Endodermal cell (in vitro differentiated cells): ENCODE measurements at regions not wholly inside any gene's neighbourhood (a gene's known extent, or its start where the extent isn't known, plus 50 kb on each side); places are given as distances from the start of the nearest gene placed in this dataset.

Experiments
- DNase-seq: peaks from one replicate; pipeline ENCODE4 v3.0.0-alpha.2; 2017
- H3K27ac ChIP-seq: 2 replicates; pipeline ENCODE4 v1.5.1; 2013; ENCODE audit warnings: mild to moderate bottlenecking, low read depth, low read length, moderate library complexity
- H3K27me3 ChIP-seq: 2 replicates; pipeline ENCODE4 v1.6.1; 2013; ENCODE audit warnings: mild to moderate bottlenecking, low read length, moderate library complexity; ENCODE audit not compliant: insufficient read depth, control insufficient read depth, poor library complexity, severe bottlenecking
- H3K36me3 ChIP-seq: 2 replicates; pipeline ENCODE4 v1.7.0; 2013; ENCODE audit warnings: mild to moderate bottlenecking, low read length, moderate library complexity; ENCODE audit not compliant: control insufficient read depth, insufficient read depth
- H3K4me1 ChIP-seq: one replicate; pipeline ENCODE4 v1.7.0; 2013; ENCODE audit warnings: low read length; ENCODE audit not compliant: control insufficient read depth, insufficient read depth
- H3K4me3 ChIP-seq: 2 replicates; pipeline ENCODE4 v1.5.1; 2013; ENCODE audit warnings: mild to moderate bottlenecking, low read length, moderate library complexity
- H3K9ac ChIP-seq: 2 replicates; pipeline ENCODE4 v1.6.1; 2013; ENCODE audit warnings: mild to moderate bottlenecking, low read length, moderate library complexity; ENCODE audit not compliant: poor library complexity, severe bottlenecking; ENCODE audit errors: extremely low read depth
- H3K9me3 ChIP-seq: 2 replicates; pipeline ENCODE4 v1.6.1; 2013; ENCODE audit warnings: mild to moderate bottlenecking, low read length, moderate library complexity; ENCODE audit not compliant: control insufficient read depth
- H3K27ac Mint-ChIP-seq: 2 replicates; pipeline ENCODE4 v1.8.0; 2020; ENCODE audit warnings: mixed read lengths
- H3K27me3 Mint-ChIP-seq: 2 replicates; pipeline ENCODE4 v1.8.0; 2021; ENCODE audit warnings: mild to moderate bottlenecking, mixed read lengths; ENCODE audit not compliant: insufficient read depth
- H3K36me3 Mint-ChIP-seq: 2 replicates; pipeline ENCODE4 v1.8.0; 2020; ENCODE audit warnings: low read depth, mixed read lengths
- H3K4me1 Mint-ChIP-seq: 2 replicates; pipeline ENCODE4 v1.8.0; 2020; ENCODE audit warnings: mixed read lengths
- H3K4me3 Mint-ChIP-seq: 2 replicates; pipeline ENCODE4 v1.8.0; 2020; ENCODE audit warnings: mild to moderate bottlenecking, moderate library complexity, mixed read lengths
- H3K9me3 Mint-ChIP-seq: 2 replicates; pipeline ENCODE4 v1.8.0; 2020; ENCODE audit warnings: mild to moderate bottlenecking, mixed read lengths
- WGBS, 2 experiments: methylation state at CpG; one replicate each; pipeline versions ENCODE4 v1.1.5 to v1.1.7; 2013; ENCODE audit warnings: missing lambda C conversion rate in 2 of 2, mixed read lengths in 1 of 2; ENCODE audit not compliant: insufficient coverage in 1 of 2, insufficient read length in 1 of 2; 5-methylcytosine and 5-hydroxymethylcytosine counted together
- TF ChIP-seq, protein P1 (sequence below): fragments of 200-600 bp; sonication (generic); conservative IDR thresholded peaks from 2 replicates; pipeline ENCODE4 v1.5.0; 2021; ENCODE audit warnings: antibody characterized with exemption, mild to moderate bottlenecking

GRCh38 chrX:69562904-69563578 is 52.9 kb upstream of the EDA start:
- Histone ChIP-seq H3K9ac (no peak overlapping the region), H3K9me3 (peaks cover 15% of the 10 kb centered on the region), H3K27ac (no peak overlapping the region), H3K4me1 (peaks cover under 1% of the 10 kb centered on the region), H3K36me3 (no peaks in the 10 kb centered on the region), H3K4me3 (peak overlapping the region; percentile 29), H3K27me3 (no peaks in the 10 kb centered on the region)
- H3K4me3 Mint-ChIP-seq, result no peak overlapping the region
- H3K36me3 Mint-ChIP-seq, result no peaks in the 10 kb centered on the region
- TF ChIP-seq, protein P1, sequence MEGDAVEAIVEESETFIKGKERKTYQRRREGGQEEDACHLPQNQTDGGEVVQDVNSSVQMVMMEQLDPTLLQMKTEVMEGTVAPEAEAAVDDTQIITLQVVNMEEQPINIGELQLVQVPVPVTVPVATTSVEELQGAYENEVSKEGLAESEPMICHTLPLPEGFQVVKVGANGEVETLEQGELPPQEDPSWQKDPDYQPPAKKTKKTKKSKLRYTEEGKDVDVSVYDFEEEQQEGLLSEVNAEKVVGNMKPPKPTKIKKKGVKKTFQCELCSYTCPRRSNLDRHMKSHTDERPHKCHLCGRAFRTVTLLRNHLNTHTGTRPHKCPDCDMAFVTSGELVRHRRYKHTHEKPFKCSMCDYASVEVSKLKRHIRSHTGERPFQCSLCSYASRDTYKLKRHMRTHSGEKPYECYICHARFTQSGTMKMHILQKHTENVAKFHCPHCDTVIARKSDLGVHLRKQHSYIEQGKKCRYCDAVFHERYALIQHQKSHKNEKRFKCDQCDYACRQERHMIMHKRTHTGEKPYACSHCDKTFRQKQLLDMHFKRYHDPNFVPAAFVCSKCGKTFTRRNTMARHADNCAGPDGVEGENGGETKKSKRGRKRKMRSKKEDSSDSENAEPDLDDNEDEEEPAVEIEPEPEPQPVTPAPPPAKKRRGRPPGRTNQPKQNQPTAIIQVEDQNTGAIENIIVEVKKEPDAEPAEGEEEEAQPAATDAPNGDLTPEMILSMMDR, result no peak
- no peak overlapping the region for H3K27ac Mint-ChIP-seq
- DNase-seq, result no peak
- peaks cover 73% of the 10 kb centered on the region for H3K9me3 Mint-ChIP-seq
- 86% methylated on average over 1 of the region's 1 CpG; no CpG with 5 or more reads in 1 of the 2 experiments for WGBS, 2 experiments
- H3K27me3 Mint-ChIP-seq, result no peaks in the 10 kb centered on the region
- H3K4me1 Mint-ChIP-seq, result peaks cover 4% of the 10 kb centered on the region

DNA sequence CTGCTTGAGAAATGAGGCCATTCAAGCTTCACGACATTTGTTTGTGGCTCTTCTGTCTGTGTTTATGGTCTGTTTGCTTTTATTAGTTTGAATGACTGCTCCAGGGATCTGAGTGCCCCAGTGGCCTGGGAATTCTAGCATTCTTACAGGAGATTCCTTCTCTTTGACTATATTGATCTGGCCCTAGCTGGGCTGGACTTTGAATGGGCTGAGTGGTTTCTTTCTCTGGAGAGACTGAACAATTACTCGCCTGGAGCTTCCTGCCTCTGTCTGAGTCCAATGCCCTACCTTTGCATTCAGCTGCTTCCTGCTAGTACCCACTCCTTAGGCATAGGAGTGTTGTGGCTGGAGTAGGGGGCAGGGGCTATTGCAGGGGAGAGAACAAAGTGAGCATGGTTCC is 51.2 kb upstream of the EDA start:
- H3K9me3 Mint-ChIP-seq, result peaks cover 64% of the 10 kb centered on the region
- DNase-seq, result no peak
- Histone ChIP-seq H3K4me3 (no peak overlapping the region), H3K27ac (no peak overlapping the region), H3K36me3 (no peaks in the 10 kb centered on the region), H3K4me1 (peaks cover 11% of the 10 kb centered on the region), H3K9me3 (peaks cover 15% of the 10 kb centered on the region), H3K9ac (no peak overlapping the region), H3K27me3 (no peaks in the 10 kb centered on the region)
- peak overlapping the region; percentile 76 for H3K27ac Mint-ChIP-seq
- WGBS, 2 experiments, result 86% methylated on average over 1 of the region's 2 CpGs; no CpG with 5 or more reads in 1 of the 2 experiments
- H3K4me1 Mint-ChIP-seq, result peaks cover 14% of the 10 kb centered on the region
- H3K36me3 Mint-ChIP-seq, result no peaks in the 10 kb centered on the region
- no peak overlapping the region for H3K4me3 Mint-ChIP-seq
- TF ChIP-seq, protein P1, result no peak
- no peaks in the 10 kb centered on the region for H3K27me3 Mint-ChIP-seq

DNA sequence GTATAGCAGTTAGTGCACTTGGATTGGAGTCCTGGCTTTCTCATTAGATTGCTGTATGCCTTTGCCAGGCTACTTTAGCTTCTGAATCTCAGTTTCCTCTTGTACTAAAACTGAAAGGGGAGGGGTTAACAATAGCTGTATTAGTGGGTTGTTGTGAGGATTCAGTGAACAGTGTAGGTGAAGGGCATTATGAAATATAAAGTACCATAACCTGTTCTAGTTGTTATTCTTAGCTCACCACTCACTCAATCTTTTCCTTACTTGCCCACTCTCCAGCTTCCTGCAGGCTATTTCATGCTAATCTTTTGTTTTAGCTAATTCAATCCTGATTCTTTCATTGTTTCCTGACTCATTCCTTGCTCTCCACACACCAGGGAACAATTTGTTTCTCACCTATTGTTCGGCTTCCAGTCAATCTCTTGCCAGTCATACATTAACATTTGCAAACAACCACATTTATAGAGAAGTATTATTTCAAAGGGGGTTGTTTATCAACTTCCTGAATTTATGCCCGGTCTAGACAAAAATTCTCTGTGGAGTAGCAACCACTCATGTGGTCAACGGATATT is 50.6 kb upstream of the EDA start:
- Histone ChIP-seq H3K36me3 (no peaks in the 10 kb centered on the region), H3K4me1 (peaks cover 11% of the 10 kb centered on the region), H3K4me3 (no peak overlapping the region), H3K27ac (no peak overlapping the region), H3K27me3 (no peaks in the 10 kb centered on the region), H3K9me3 (peaks cover 15% of the 10 kb centered on the region), H3K9ac (no peak overlapping the region)
- Mint-ChIP-seq H3K36me3 (no peaks in the 10 kb centered on the region), H3K4me3 (no peak overlapping the region), H3K9me3 (peaks cover 63% of the 10 kb centered on the region), H3K27ac (peak overlapping the region; percentile 18), H3K4me1 (peaks cover 18% of the 10 kb centered on the region), H3K27me3 (no peaks in the 10 kb centered on the region)
- DNase-seq, result no peak
- TF ChIP-seq, protein P1, result no peak
- WGBS, 2 experiments, result 73 to 80% methylated on average over 1 to 3 of the region's 3 CpGs
